Astrocyte (in vitro differentiated cells and primary cell): ENCODE measurements at regions not wholly inside any gene's neighbourhood (a gene's known extent, or its start where the extent isn't known, plus 50 kb on each side); places are given as distances from the start of the nearest gene placed in this dataset.

ENCODE experiments used
- DNase-seq: peaks from one replicate; pipeline ENCODE4 v3.0.0-alpha.2; 2010; ENCODE audit warnings: low read depth
- FAIRE-seq: peaks from 2 replicates; lab custom pipeline; 2011; peaks lifted over from hg19 to GRCh38; lab: Jason Lieb, UNC
- H2AFZ ChIP-seq: 2 replicates; pipeline ENCODE4 v1.6.0; 2012; ENCODE audit warnings: low read depth, low read length, inconsistent platforms
- H3K27ac ChIP-seq: 2 replicates; pipeline ENCODE4 v1.5.1; 2011; ENCODE audit warnings: low read depth, low read length, inconsistent platforms
- H3K27me3 ChIP-seq: 2 replicates; pipeline ENCODE4 v1.6.0; 2011; ENCODE audit warnings: low read length, inconsistent platforms; ENCODE audit not compliant: insufficient read depth
- H3K36me3 ChIP-seq: 2 replicates; pipeline ENCODE4 v1.5.1; 2011; ENCODE audit warnings: low read length, inconsistent platforms; ENCODE audit not compliant: insufficient read depth
- H3K4me1 ChIP-seq: 2 replicates; pipeline ENCODE4 v1.5.1; 2011; ENCODE audit warnings: low read length, inconsistent platforms; ENCODE audit not compliant: insufficient read depth
- H3K4me2 ChIP-seq: 2 replicates; pipeline ENCODE4 v1.6.0; 2012; ENCODE audit warnings: low read length, inconsistent platforms
- H3K4me3 ChIP-seq: 2 replicates; pipeline ENCODE4 v1.5.1; 2011; ENCODE audit warnings: low read depth, mild to moderate bottlenecking, low read length, inconsistent platforms; ENCODE audit not compliant: insufficient read depth
- H3K79me2 ChIP-seq: 2 replicates; pipeline ENCODE4 v1.6.0; 2012; ENCODE audit warnings: mild to moderate bottlenecking, low read length, inconsistent platforms; ENCODE audit not compliant: insufficient read depth
- H3K9ac ChIP-seq: 2 replicates; pipeline ENCODE4 v1.6.0; 2012; ENCODE audit warnings: mild to moderate bottlenecking, low read length, inconsistent platforms
- H3K9me3 ChIP-seq: 2 replicates; pipeline ENCODE4 v1.5.1; 2012; ENCODE audit warnings: low read depth, mild to moderate bottlenecking, low read length, inconsistent platforms; ENCODE audit not compliant: insufficient read depth
- H4K20me1 ChIP-seq: 2 replicates; pipeline ENCODE4 v1.6.0; 2012; ENCODE audit warnings: low read length, inconsistent platforms; ENCODE audit not compliant: insufficient read depth
- H3K27ac Mint-ChIP-seq: one replicate; pipeline ENCODE4 v1.8.0; 2021; ENCODE audit warnings: mild to moderate bottlenecking, mixed read lengths; ENCODE audit not compliant: unreplicated experiment
- H3K27me3 Mint-ChIP-seq: one replicate; pipeline ENCODE4 v1.8.0; 2021; ENCODE audit warnings: low read depth, mixed read lengths; ENCODE audit not compliant: unreplicated experiment
- H3K36me3 Mint-ChIP-seq: one replicate; pipeline ENCODE4 v1.8.0; 2021; ENCODE audit warnings: low read depth, mixed read lengths; ENCODE audit not compliant: unreplicated experiment
- H3K4me1 Mint-ChIP-seq: one replicate; pipeline ENCODE4 v1.8.0; 2021; ENCODE audit warnings: low read depth, mixed read lengths; ENCODE audit not compliant: unreplicated experiment
- H3K4me3 Mint-ChIP-seq: one replicate; pipeline ENCODE4 v1.8.0; 2021; ENCODE audit warnings: mild to moderate bottlenecking, moderate library complexity, mixed read lengths; ENCODE audit not compliant: unreplicated experiment
- H3K9me3 Mint-ChIP-seq: one replicate; pipeline ENCODE4 v1.8.0; 2021; ENCODE audit warnings: mild to moderate bottlenecking, mixed read lengths; ENCODE audit not compliant: unreplicated experiment
- CTCF ChIP-seq: IDR thresholded peaks from 2 replicates; pipeline ENCODE4 v1.5.1; 2011; ENCODE audit warnings: low read depth, mild to moderate bottlenecking, inconsistent platforms, low read length, moderate library complexity; ENCODE audit not compliant: insufficient read depth
- EZH2 ChIP-seq: IDR thresholded peaks from 2 replicates; pipeline ENCODE4 v1.6.1; 2012; ENCODE audit warnings: mild to moderate bottlenecking, low read length, inconsistent platforms; ENCODE audit not compliant: insufficient read depth

GRCh38 chrY:7837046-7837445, 925.5 kb upstream of the AMELY start:
- no peak for TF ChIP-seq EZH2
- no peak for TF ChIP-seq CTCF
- no peak overlapping the region for H3K27ac ChIP-seq
- H3K4me3 ChIP-seq: no peak overlapping the region
- H3K4me1 ChIP-seq: peaks cover 9% of the 10 kb centered on the region
- peak overlapping the region; percentile 33 for H3K4me2 ChIP-seq
- no peaks in the 10 kb centered on the region for H3K79me2 ChIP-seq
- no peaks in the 10 kb centered on the region for H3K36me3 Mint-ChIP-seq
- no peaks in the 10 kb centered on the region for H4K20me1 ChIP-seq
- FAIRE-seq: no peak
- H3K36me3 ChIP-seq: no peaks in the 10 kb centered on the region
- H3K9me3 ChIP-seq: no peaks in the 10 kb centered on the region
- no peak overlapping the region for H2AFZ ChIP-seq
- peaks cover 3% of the 10 kb centered on the region for H3K4me1 Mint-ChIP-seq
- H3K9ac ChIP-seq: no peak overlapping the region
- H3K9me3 Mint-ChIP-seq: no peaks in the 10 kb centered on the region
- no peak overlapping the region for H3K4me3 Mint-ChIP-seq
- peaks cover 16% of the 10 kb centered on the region for H3K27me3 Mint-ChIP-seq
- H3K27ac Mint-ChIP-seq: no peak overlapping the region
- no peaks in the 10 kb centered on the region for H3K27me3 ChIP-seq
- DNase-seq: no peak

- Histone ChIP-seq H3K79me2 (no peaks in the 10 kb centered on the region), H3K4me2 (peak overlapping the region; percentile 33), H3K36me3 (no peaks in the 10 kb centered on the region), H3K4me1 (peaks cover 9% of the 10 kb centered on the region), H3K9ac (no peak overlapping the region), H4K20me1 (no peaks in the 10 kb centered on the region), H3K9me3 (no peaks in the 10 kb centered on the region), H3K27ac (no peak overlapping the region), H2AFZ (no peak overlapping the region), H3K27me3 (no peaks in the 10 kb centered on the region), H3K4me3 (no peak overlapping the region)
- Mint-ChIP-seq H3K4me3 (no peak overlapping the region), H3K27ac (no peak overlapping the region), H3K27me3 (peaks cover 18% of the 10 kb centered on the region), H3K4me1 (peaks cover 3% of the 10 kb centered on the region), H3K36me3 (no peaks in the 10 kb centered on the region), H3K9me3 (no peaks in the 10 kb centered on the region)
- no peak for TF ChIP-seq EZH2
- TF ChIP-seq CTCF: no peak
- DNase-seq (no peak), FAIRE-seq (no peak)
Measured at GRCh38 chrY:7836366-7836765, 924.8 kb upstream of the AMELY start.

GRCh38 chrY:7835416-7835815, 923.9 kb upstream of the AMELY start:
- H3K27ac Mint-ChIP-seq: no peak overlapping the region
- no peak overlapping the region for H3K4me3 Mint-ChIP-seq
- FAIRE-seq (no peak), DNase-seq (no peak)
- H3K4me3 ChIP-seq: no peak overlapping the region
- no peak overlapping the region for H3K9ac ChIP-seq
- no peak overlapping the region for H3K27ac ChIP-seq
- H3K4me1 Mint-ChIP-seq: peaks cover 3% of the 10 kb centered on the region
- TF ChIP-seq EZH2 (no peak), CTCF (no peak)
- no peaks in the 10 kb centered on the region for H3K79me2 ChIP-seq
- no peak overlapping the region for H2AFZ ChIP-seq
- H3K36me3 Mint-ChIP-seq: no peaks in the 10 kb centered on the region
- H3K4me2 ChIP-seq: no peak overlapping the region
- no peaks in the 10 kb centered on the region for H3K36me3 ChIP-seq
- H3K4me1 ChIP-seq: peaks cover 9% of the 10 kb centered on the region
- no peaks in the 10 kb centered on the region for H4K20me1 ChIP-seq
- H3K27me3 Mint-ChIP-seq: peaks cover 19% of the 10 kb centered on the region
- H3K27me3 ChIP-seq: no peaks in the 10 kb centered on the region
- H3K9me3 ChIP-seq: no peaks in the 10 kb centered on the region
- no peaks in the 10 kb centered on the region for H3K9me3 Mint-ChIP-seq
